PC-9 (cell line): ENCODE measurements at regions not wholly inside any gene's neighbourhood (a gene's known extent, or its start where the extent isn't known, plus 50 kb on each side); places are given as distances from the start of the nearest gene placed in this dataset.

ENCODE experiments used
- BruUV-seq: library from RNA; stranded (reverse); fragments of 400-500 nt; replicated peaks from 2 replicates; lab custom pipeline; 2021; lab: Mats Ljungman, UMichigan
- CTCF ChIA-PET: fragments of 300-600 bp; sonication (Branson Sonifier 250); formaldehyde crosslinking; loops from one replicate; lab custom pipeline; 2022; ENCODE audit warnings: antibody characterized with exemption; lab: Charles Lee
- POLR2A ChIA-PET: fragments of 300-600 bp; sonication (Branson Sonifier 250); formaldehyde crosslinking; loops from one replicate; lab custom pipeline; 2022; ENCODE audit warnings: antibody characterized with exemption; ENCODE audit not compliant: unreplicated experiment; lab: Charles Lee
- DNase-seq, 2 experiments: peaks; one replicate each; pipeline versions ENCODE4 v3.0.0 to v3.0.0-alpha.2; 2015 to 2022; ENCODE audit warnings: mixed read lengths in 1 of 2
- H2AFZ ChIP-seq: fragments of 200-600 bp; sonication (generic); 2 replicates; pipeline ENCODE4 v1.8.1; 2017; ENCODE audit warnings: antibody characterized with exemption
- H3F3A ChIP-seq: fragments of 200-600 bp; sonication (generic); 2 replicates; pipeline ENCODE4 v1.8.1; 2017; ENCODE audit warnings: antibody characterized with exemption, mild to moderate bottlenecking, low read depth; ENCODE audit not compliant: insufficient read depth
- H3K27ac ChIP-seq: fragments of 200-600 bp; sonication (generic); 2 replicates; pipeline ENCODE4 v1.6.1; 2016; ENCODE audit warnings: mixed run types
- H3K27me3 ChIP-seq: fragments of 200-600 bp; sonication (generic); 2 replicates; pipeline ENCODE4 v1.6.1; 2016; ENCODE audit warnings: low read depth, mixed run types; ENCODE audit not compliant: insufficient read depth
- H3K36me3 ChIP-seq: fragments of 200-600 bp; sonication (generic); 2 replicates; pipeline ENCODE4 v1.6.1; 2016; ENCODE audit warnings: low read depth, mixed run types
- H3K4me1 ChIP-seq: fragments of 200-600 bp; sonication (generic); replicated peaks from 2 replicates; pipeline ENCODE4 v1.6.1; 2016; ENCODE audit warnings: mixed run types; ENCODE audit not compliant: insufficient read depth
- H3K4me2 ChIP-seq: fragments of 200-600 bp; sonication (generic); 2 replicates; pipeline ENCODE4 v1.6.1; 2017; ENCODE audit warnings: mixed run types
- H3K4me3 ChIP-seq: fragments of 200-600 bp; sonication (generic); 2 replicates; pipeline ENCODE4 v1.6.1; 2016; ENCODE audit warnings: mixed run types
- H3K79me2 ChIP-seq: fragments of 200-600 bp; sonication (generic); 2 replicates; pipeline ENCODE4 v1.6.1; 2017; ENCODE audit warnings: low read depth, mixed run types
- H3K9me2 ChIP-seq: fragments of 200-600 bp; sonication (generic); 2 replicates; pipeline ENCODE4 v1.8.1; 2017; ENCODE audit warnings: mild to moderate bottlenecking; ENCODE audit not compliant: insufficient read depth
- H3K9me3 ChIP-seq: fragments of 200-600 bp; sonication (generic); 2 replicates; pipeline ENCODE4 v1.8.1; 2016; ENCODE audit warnings: low read depth; ENCODE audit not compliant: insufficient read depth
- H4K20me1 ChIP-seq: fragments of 200-600 bp; sonication (generic); 2 replicates; pipeline ENCODE4 v1.8.1; 2017; ENCODE audit not compliant: insufficient read depth
- EZH2 ChIP-seq: fragments of 200-600 bp; sonication (generic); IDR thresholded peaks from 2 replicates; pipeline ENCODE4 v1.8.0; 2017; ENCODE audit warnings: antibody characterized with exemption, low read depth
- intact Hi-C: fragments of 100-400 bp; cut with micrococcal nuclease; formaldehyde crosslinking; loops from one replicate; pipeline ENCODE4 v1.10.0; 2022; ENCODE audit not compliant: unreplicated experiment
- TF ChIP-seq, protein P1 (sequence below): fragments of 200-600 bp; sonication (generic); conservative IDR thresholded peaks from 2 replicates; pipeline ENCODE4 v1.6.1; 2017; ENCODE audit warnings: mixed run types, antibody characterized with exemption, mild to moderate bottlenecking, moderate library complexity

DNA sequence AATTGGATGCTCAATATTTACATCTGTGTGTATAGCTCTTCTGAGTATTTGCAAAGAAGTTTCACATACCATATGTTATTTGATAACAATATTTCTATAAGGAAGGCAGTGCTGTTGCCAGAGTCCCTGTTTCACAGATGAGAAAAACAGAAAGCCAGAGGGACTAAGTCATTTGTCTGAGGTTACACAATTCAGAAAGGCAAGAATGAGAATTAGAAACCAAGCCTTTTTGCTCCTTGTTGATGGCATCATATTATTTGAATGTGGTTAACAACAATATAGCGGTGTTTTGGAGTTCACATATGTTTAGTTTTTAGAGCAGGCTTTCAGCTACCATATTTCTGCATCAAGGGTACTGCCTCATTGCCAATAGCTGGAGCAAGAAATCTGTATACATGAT, 110.9 kb upstream of the PRLR start:
- Histone ChIP-seq H3K9me3 (no peaks in the 10 kb centered on the region), H4K20me1 (no peaks in the 10 kb centered on the region), H3K79me2 (no peaks in the 10 kb centered on the region), H3K27ac (no peak overlapping the region), H3F3A (no peaks in the 10 kb centered on the region), H3K36me3 (no peaks in the 10 kb centered on the region), H3K9me2 (no peaks in the 10 kb centered on the region), H3K4me2 (no peak overlapping the region), H2AFZ (no peak overlapping the region), H3K4me1 (no peaks in the 10 kb centered on the region), H3K27me3 (no peaks in the 10 kb centered on the region), H3K4me3 (no peak overlapping the region)
- peak in 1 of 2 experiments; percentile 26 for DNase-seq
- intact Hi-C loops = no loop called here
- no peak for TF ChIP-seq EZH2
- TF ChIP-seq, protein P1, sequence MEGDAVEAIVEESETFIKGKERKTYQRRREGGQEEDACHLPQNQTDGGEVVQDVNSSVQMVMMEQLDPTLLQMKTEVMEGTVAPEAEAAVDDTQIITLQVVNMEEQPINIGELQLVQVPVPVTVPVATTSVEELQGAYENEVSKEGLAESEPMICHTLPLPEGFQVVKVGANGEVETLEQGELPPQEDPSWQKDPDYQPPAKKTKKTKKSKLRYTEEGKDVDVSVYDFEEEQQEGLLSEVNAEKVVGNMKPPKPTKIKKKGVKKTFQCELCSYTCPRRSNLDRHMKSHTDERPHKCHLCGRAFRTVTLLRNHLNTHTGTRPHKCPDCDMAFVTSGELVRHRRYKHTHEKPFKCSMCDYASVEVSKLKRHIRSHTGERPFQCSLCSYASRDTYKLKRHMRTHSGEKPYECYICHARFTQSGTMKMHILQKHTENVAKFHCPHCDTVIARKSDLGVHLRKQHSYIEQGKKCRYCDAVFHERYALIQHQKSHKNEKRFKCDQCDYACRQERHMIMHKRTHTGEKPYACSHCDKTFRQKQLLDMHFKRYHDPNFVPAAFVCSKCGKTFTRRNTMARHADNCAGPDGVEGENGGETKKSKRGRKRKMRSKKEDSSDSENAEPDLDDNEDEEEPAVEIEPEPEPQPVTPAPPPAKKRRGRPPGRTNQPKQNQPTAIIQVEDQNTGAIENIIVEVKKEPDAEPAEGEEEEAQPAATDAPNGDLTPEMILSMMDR = no peak
- no TSS peak for BruUV-seq
- POLR2A ChIA-PET = no interaction called here
- CTCF ChIA-PET = no interaction called here

- Histone ChIP-seq H2AFZ (no peak overlapping the region), H3K79me2 (no peaks in the 10 kb centered on the region), H3K4me2 (no peak overlapping the region), H3F3A (no peaks in the 10 kb centered on the region), H3K36me3 (no peaks in the 10 kb centered on the region), H4K20me1 (no peaks in the 10 kb centered on the region), H3K4me3 (no peak overlapping the region), H3K4me1 (no peaks in the 10 kb centered on the region), H3K9me2 (no peaks in the 10 kb centered on the region), H3K27ac (no peak overlapping the region), H3K27me3 (no peaks in the 10 kb centered on the region), H3K9me3 (no peaks in the 10 kb centered on the region)
- peak in 1 of 2 experiments; percentile 18 for DNase-seq
- intact Hi-C loops = no loop called here
- BruUV-seq = no TSS peak
- ChIA-PET POLR2A (no interaction called here), CTCF (no interaction called here)
- TF ChIP-seq, protein P1 = no peak
Observed at GRCh38 chr5:35339616-35340100, 109.4 kb upstream of the PRLR start.

DNA sequence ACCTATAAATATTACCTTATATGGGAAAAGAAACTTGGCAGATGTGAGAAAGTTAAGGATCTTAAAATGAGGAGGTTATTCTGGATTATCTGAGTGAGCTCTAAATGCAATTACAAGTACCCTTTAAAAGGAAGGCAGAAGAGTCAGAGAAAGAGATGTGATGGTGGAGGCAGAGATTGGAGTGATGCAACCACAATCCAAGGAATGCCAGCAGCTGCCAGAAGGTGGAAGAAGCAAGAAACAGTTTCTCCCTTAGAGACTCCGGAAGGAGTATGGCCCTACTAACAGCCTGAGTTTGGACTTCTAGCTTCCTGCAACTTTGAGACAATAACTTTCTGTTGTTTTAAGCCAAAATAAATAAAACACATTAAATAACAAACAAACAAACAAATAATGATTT, 108.7 kb upstream of the PRLR start:
- Histone ChIP-seq H3K27ac (no peak overlapping the region), H3K4me2 (no peak overlapping the region), H3K4me1 (no peaks in the 10 kb centered on the region), H3K36me3 (no peaks in the 10 kb centered on the region), H3K9me2 (no peaks in the 10 kb centered on the region), H4K20me1 (no peaks in the 10 kb centered on the region), H3K9me3 (no peaks in the 10 kb centered on the region), H3F3A (no peaks in the 10 kb centered on the region), H3K79me2 (no peaks in the 10 kb centered on the region), H3K27me3 (no peaks in the 10 kb centered on the region), H2AFZ (no peak overlapping the region), H3K4me3 (no peak overlapping the region)
- no TSS peak for BruUV-seq
- intact Hi-C loops = no loop called here
- CTCF ChIA-PET = no interaction called here
- POLR2A ChIA-PET = no interaction called here
- DNase-seq = no peak
- TF ChIP-seq EZH2 = no peak
- TF ChIP-seq, protein P1 = no peak
